Prostate gland (tissue), 2 donors: ENCODE measurements at regions not wholly inside any gene's neighbourhood (a gene's known extent, or its start where the extent isn't known, plus 50 kb on each side); places are given as distances from the start of the nearest gene placed in this dataset.

Source experiments
- CTCF ChIP-seq, 4 experiments: fragments of 200-600 bp in 2 of 4; fragments of 450-650 bp in 2 of 4; sonication (generic) in 2 of 4; IDR thresholded peaks; 1 replicate in 3 of 4; 2 replicates in 1 of 4; pipeline ENCODE4 v1.5.1; 2016 to 2019; ENCODE audit warnings: antibody characterized with exemption in 4 of 4, mild to moderate bottlenecking in 2 of 4, moderate library complexity in 2 of 4
- POLR2A ChIP-seq: fragments of 450-650 bp; IDR thresholded peaks from one replicate; pipeline ENCODE4 v1.6.1; 2016; ENCODE audit warnings: antibody characterized with exemption, mild to moderate bottlenecking
- POLR2AphosphoS5 ChIP-seq: sonication (generic); formaldehyde crosslinking; IDR thresholded peaks from one replicate; pipeline ENCODE4 v1.6.1; 2017; ENCODE audit warnings: antibody characterized with exemption

- TF ChIP-seq CTCF (IDR thresholded peaks at IDR 0.05) (no peak), POLR2A (no peak), POLR2AphosphoS5 (no peak)
Observed at GRCh38 chr11:105244160-105244825, 104.7 kb upstream of the CARD18 start.
